OCI-LY1 (cell line): ENCODE measurements at regions not wholly inside any gene's neighbourhood (a gene's known extent, or its start where the extent isn't known, plus 50 kb on each side); places are given as distances from the start of the nearest gene placed in this dataset.

Experiments used
- H2AFZ ChIP-seq: fragments of 200-600 bp; sonication (generic), shearing (Covaris generic); 2 replicates; pipeline ENCODE4 v1.6.0; 2014; ENCODE audit warnings: antibody characterized with exemption, mild to moderate bottlenecking, low read length
- H3F3A ChIP-seq: fragments of 200-600 bp; sonication (generic), shearing (Covaris generic); 2 replicates; pipeline ENCODE4 v1.6.0; 2014; ENCODE audit warnings: mild to moderate bottlenecking, antibody characterized with exemption, low read length, moderate library complexity; ENCODE audit not compliant: insufficient read depth
- H3K27ac ChIP-seq: fragments of 200-600 bp; sonication (generic); 2 replicates; pipeline ENCODE4 v1.5.1; 2014; ENCODE audit warnings: low read length, mixed run types, mild to moderate bottlenecking, low read depth; ENCODE audit not compliant: poor library complexity, severe bottlenecking
- H3K27me3 ChIP-seq: fragments of 200-600 bp; sonication (generic); 2 replicates; pipeline ENCODE4 v1.6.0; 2014; ENCODE audit warnings: antibody characterized with exemption, mild to moderate bottlenecking, low read length, moderate library complexity; ENCODE audit not compliant: insufficient read depth
- H3K36me3 ChIP-seq: fragments of 200-600 bp; sonication (generic); 2 replicates; pipeline ENCODE4 v1.6.1; 2014; ENCODE audit warnings: mild to moderate bottlenecking, antibody characterized with exemption, low read length, moderate library complexity, mixed read lengths; ENCODE audit not compliant: insufficient read depth
- H3K4me1 ChIP-seq: fragments of 200-600 bp; sonication (generic); 2 replicates; pipeline ENCODE4 v1.5.1; 2014; ENCODE audit warnings: mild to moderate bottlenecking, low read length, moderate library complexity; ENCODE audit not compliant: insufficient read depth, severe bottlenecking
- H3K4me2 ChIP-seq: fragments of 200-600 bp; sonication (generic), shearing (Covaris generic); 2 replicates; pipeline ENCODE4 v1.6.1; 2014; ENCODE audit warnings: low read length
- H3K4me3 ChIP-seq: fragments of 200-600 bp; sonication (generic); 2 replicates; pipeline ENCODE4 v1.5.1; 2014; ENCODE audit warnings: low read length, low read depth, mild to moderate bottlenecking, mixed read lengths; ENCODE audit not compliant: poor library complexity, severe bottlenecking
- H3K79me2 ChIP-seq: fragments of 200-600 bp; shearing (Covaris generic); 2 replicates; pipeline ENCODE4 v1.6.1; 2016; ENCODE audit warnings: mixed run types, low read length, mixed read lengths; ENCODE audit not compliant: insufficient read depth
- H3K9ac ChIP-seq: fragments of 200-600 bp; sonication (generic), shearing (Covaris generic); 2 replicates; pipeline ENCODE4 v1.6.1; 2014; ENCODE audit warnings: mild to moderate bottlenecking, low read length, mixed read lengths
- H3K9me2 ChIP-seq: fragments of 200-600 bp; sonication (generic), shearing (Covaris generic); 2 replicates; pipeline ENCODE4 v1.6.1; 2014; ENCODE audit warnings: low read depth, mild to moderate bottlenecking, low read length, mixed read lengths
- H3K9me3 ChIP-seq: fragments of 200-600 bp; shearing (Covaris generic); 2 replicates; pipeline ENCODE4 v1.6.1; 2014; ENCODE audit warnings: low read length, mixed read lengths
- H4K20me1 ChIP-seq: fragments of 200-600 bp; sonication (generic), shearing (Covaris generic); 2 replicates; pipeline ENCODE4 v1.6.0; 2016; ENCODE audit warnings: mild to moderate bottlenecking, low read length; ENCODE audit not compliant: insufficient read depth
- EZH2 ChIP-seq: fragments of 200-600 bp; sonication (generic), shearing (Covaris generic); IDR thresholded peaks from 2 replicates; pipeline ENCODE4 v1.8.0; 2017; ENCODE audit warnings: borderline replicate concordance, mixed run types, mild to moderate bottlenecking, antibody characterized with exemption, low read length, moderate library complexity, mixed read lengths
- TF ChIP-seq, protein P1 (sequence below): fragments of 200-600 bp; sonication (generic), shearing (Covaris generic); IDR thresholded peaks from 2 replicates; pipeline ENCODE4 v1.5.1; 2017; ENCODE audit warnings: mild to moderate bottlenecking, antibody characterized with exemption, low read length, moderate library complexity, mixed read lengths

- H3K4me3 ChIP-seq: no peak overlapping the region
- no peak overlapping the region for H2AFZ ChIP-seq
- H4K20me1 ChIP-seq: no peaks in the 10 kb centered on the region
- no peaks in the 10 kb centered on the region for H3F3A ChIP-seq
- no peaks in the 10 kb centered on the region for H3K9me2 ChIP-seq
- no peaks in the 10 kb centered on the region for H3K4me1 ChIP-seq
- no peak overlapping the region for H3K9ac ChIP-seq
- no peak for TF ChIP-seq EZH2
- TF ChIP-seq, protein P1, sequence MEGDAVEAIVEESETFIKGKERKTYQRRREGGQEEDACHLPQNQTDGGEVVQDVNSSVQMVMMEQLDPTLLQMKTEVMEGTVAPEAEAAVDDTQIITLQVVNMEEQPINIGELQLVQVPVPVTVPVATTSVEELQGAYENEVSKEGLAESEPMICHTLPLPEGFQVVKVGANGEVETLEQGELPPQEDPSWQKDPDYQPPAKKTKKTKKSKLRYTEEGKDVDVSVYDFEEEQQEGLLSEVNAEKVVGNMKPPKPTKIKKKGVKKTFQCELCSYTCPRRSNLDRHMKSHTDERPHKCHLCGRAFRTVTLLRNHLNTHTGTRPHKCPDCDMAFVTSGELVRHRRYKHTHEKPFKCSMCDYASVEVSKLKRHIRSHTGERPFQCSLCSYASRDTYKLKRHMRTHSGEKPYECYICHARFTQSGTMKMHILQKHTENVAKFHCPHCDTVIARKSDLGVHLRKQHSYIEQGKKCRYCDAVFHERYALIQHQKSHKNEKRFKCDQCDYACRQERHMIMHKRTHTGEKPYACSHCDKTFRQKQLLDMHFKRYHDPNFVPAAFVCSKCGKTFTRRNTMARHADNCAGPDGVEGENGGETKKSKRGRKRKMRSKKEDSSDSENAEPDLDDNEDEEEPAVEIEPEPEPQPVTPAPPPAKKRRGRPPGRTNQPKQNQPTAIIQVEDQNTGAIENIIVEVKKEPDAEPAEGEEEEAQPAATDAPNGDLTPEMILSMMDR: no peak
- no peak overlapping the region for H3K27ac ChIP-seq
- H3K4me2 ChIP-seq: no peak overlapping the region
- no peaks in the 10 kb centered on the region for H3K36me3 ChIP-seq
- H3K9me3 ChIP-seq: no peaks in the 10 kb centered on the region
- no peaks in the 10 kb centered on the region for H3K27me3 ChIP-seq
- H3K79me2 ChIP-seq: no peaks in the 10 kb centered on the region
These were observed 144.2 kb downstream of the SPRY2 start for GRCh38 chr13:80196756-80197155.

GRCh38 chr13:80195649-80196048, 145.3 kb downstream of the SPRY2 start:
- Histone ChIP-seq H3K9ac (no peak overlapping the region), H2AFZ (no peak overlapping the region), H3K9me2 (no peaks in the 10 kb centered on the region), H3K9me3 (no peaks in the 10 kb centered on the region), H3F3A (no peaks in the 10 kb centered on the region), H3K4me3 (no peak overlapping the region), H3K27me3 (no peaks in the 10 kb centered on the region), H3K36me3 (no peaks in the 10 kb centered on the region), H3K27ac (no peak overlapping the region), H3K4me1 (no peaks in the 10 kb centered on the region), H3K79me2 (no peaks in the 10 kb centered on the region), H4K20me1 (no peaks in the 10 kb centered on the region), H3K4me2 (no peak overlapping the region)
- TF ChIP-seq EZH2: no peak
- TF ChIP-seq, protein P1: no peak

- H3K9me3 ChIP-seq: no peaks in the 10 kb centered on the region
- H3K9ac ChIP-seq: no peak overlapping the region
- H3K27ac ChIP-seq: no peak overlapping the region
- no peaks in the 10 kb centered on the region for H3K36me3 ChIP-seq
- H3K4me2 ChIP-seq: no peak overlapping the region
- no peak for TF ChIP-seq EZH2
- TF ChIP-seq, protein P1: no peak
- H3K4me1 ChIP-seq: no peaks in the 10 kb centered on the region
- no peaks in the 10 kb centered on the region for H3F3A ChIP-seq
- no peaks in the 10 kb centered on the region for H3K9me2 ChIP-seq
- no peaks in the 10 kb centered on the region for H3K27me3 ChIP-seq
- H4K20me1 ChIP-seq: no peaks in the 10 kb centered on the region
- no peak overlapping the region for H2AFZ ChIP-seq
- no peaks in the 10 kb centered on the region for H3K79me2 ChIP-seq
- no peak overlapping the region for H3K4me3 ChIP-seq
These were observed 150.9 kb downstream of the SPRY2 start for GRCh38 chr13:80189889-80190597.
